SK-N-SH treated with all-trans-retinoic acid at 6 μM for 48 hours (cell line): ENCODE measurements at regions not wholly inside any gene's neighbourhood (a gene's known extent, or its start where the extent isn't known, plus 50 kb on each side); places are given as distances from the start of the nearest gene placed in this dataset.

Source experiments
- ARNTL ChIP-seq: fragments of 450-650 bp; formaldehyde crosslinking; IDR thresholded peaks from 2 replicates; pipeline ENCODE4 v1.5.0; 2020; ENCODE audit warnings: low read depth, mild to moderate bottlenecking, moderate library complexity, borderline replicate concordance
- BACH2 ChIP-seq: fragments of 250-450 bp; sonication (Bioruptor Pico); IDR thresholded peaks from 2 replicates; pipeline ENCODE4 v1.9.0; 2021; ENCODE audit warnings: mild to moderate bottlenecking, borderline replicate concordance
- CREB5 ChIP-seq: fragments of 250-450 bp; sonication (Bioruptor Pico); IDR thresholded peaks from 2 replicates; pipeline ENCODE4 v1.5.1; 2020; ENCODE audit warnings: low read depth, mild to moderate bottlenecking, moderate library complexity
- CSRNP3 ChIP-seq: fragments of 250-450 bp; sonication (Bioruptor Pico); IDR thresholded peaks from 2 replicates; pipeline ENCODE4 v1.5.1; 2021; ENCODE audit warnings: mild to moderate bottlenecking, moderate library complexity
- OSR1 ChIP-seq: fragments of 250-450 bp; sonication (Bioruptor Pico); IDR thresholded peaks from 2 replicates; pipeline ENCODE4 v1.8.0; 2022; ENCODE audit warnings: moderate library complexity, mild to moderate bottlenecking, inconsistent platforms
- PATZ1 ChIP-seq: fragments of 250-450 bp; sonication (Bioruptor Pico); IDR thresholded peaks from 2 replicates; pipeline ENCODE4 v1.8.0; 2020; ENCODE audit warnings: mild to moderate bottlenecking, moderate library complexity, borderline replicate concordance
- RARB ChIP-seq: fragments of 250-450 bp; sonication (Bioruptor Pico); IDR thresholded peaks from 2 replicates; pipeline ENCODE4 v1.8.0; 2021; ENCODE audit warnings: mild to moderate bottlenecking, moderate library complexity
- SNAI2 ChIP-seq: fragments of 250-450 bp; sonication (Bioruptor Pico); IDR thresholded peaks from 2 replicates; pipeline ENCODE4 v1.5.0; 2020; ENCODE audit warnings: mild to moderate bottlenecking, moderate library complexity
- TOX ChIP-seq: fragments of 250-450 bp; sonication (Bioruptor Pico); IDR thresholded peaks from 2 replicates; pipeline ENCODE4 v1.8.0; 2021; ENCODE audit warnings: mild to moderate bottlenecking, moderate library complexity, borderline replicate concordance
- TSHZ2 ChIP-seq: fragments of 250-450 bp; sonication (Bioruptor Pico); IDR thresholded peaks from 2 replicates; pipeline ENCODE4 v1.5.0; 2020; ENCODE audit warnings: mild to moderate bottlenecking, moderate library complexity
- ZC3H10 ChIP-seq: fragments of 250-450 bp; sonication (Bioruptor Pico); IDR thresholded peaks from 2 replicates; pipeline ENCODE4 v1.5.1; 2021; ENCODE audit warnings: mild to moderate bottlenecking, moderate library complexity
- ZFP3 ChIP-seq: fragments of 250-450 bp; sonication (Bioruptor Pico); IDR thresholded peaks from 2 replicates; pipeline ENCODE4 v1.5.0; 2020; ENCODE audit warnings: mild to moderate bottlenecking, moderate library complexity
- ZNF565 ChIP-seq: fragments of 450-650 bp; formaldehyde crosslinking; conservative IDR thresholded peaks from 2 replicates; pipeline ENCODE4 v1.5.0; 2020; ENCODE audit warnings: low read depth, mild to moderate bottlenecking, moderate library complexity

GRCh38 chr3:78249294-78249693 lies 1209.4 kb downstream of the ROBO2 start:
- TF ChIP-seq PATZ1 (CRISPR knock-in tag) (no peak), ZNF565 (CRISPR knock-in tag) (no peak), CSRNP3 (CRISPR knock-in tag) (no peak), ARNTL (CRISPR knock-in tag) (no peak), OSR1 (CRISPR knock-in tag) (no peak), RARB (CRISPR knock-in tag) (no peak), SNAI2 (CRISPR knock-in tag) (no peak), CREB5 (CRISPR knock-in tag) (no peak), ZFP3 (CRISPR knock-in tag) (no peak), TOX (CRISPR knock-in tag) (no peak), ZC3H10 (no peak), BACH2 (no peak), TSHZ2 (CRISPR knock-in tag) (no peak)
